Adrenal gland (tissue), 5 donors: ENCODE measurements at regions not wholly inside any gene's neighbourhood (a gene's known extent, or its start where the extent isn't known, plus 50 kb on each side); places are given as distances from the start of the nearest gene placed in this dataset.

Experiments
- CTCF ChIP-seq, 6 experiments: fragments of 450-650 bp in 4 of 6; fragments of 200-600 bp in 2 of 6; sonication (generic) in 1 of 6; IDR thresholded peaks; 1 replicate in 5 of 6; 2 replicates in 1 of 6; pipeline versions ENCODE4 v1.5.1 to v1.8.0; 2016 to 2021; ENCODE audit warnings: antibody characterized with exemption in 6 of 6, mild to moderate bottlenecking in 2 of 6, moderate library complexity in 1 of 6
- POLR2A ChIP-seq, 2 donors: fragments of 450-650 bp; IDR thresholded peaks; one replicate each; pipeline ENCODE4 v1.6.1; 2017; ENCODE audit warnings: antibody characterized with exemption in 2 of 2, mild to moderate bottlenecking in 2 of 2, moderate library complexity in 1 of 2
- donor health status: DM: no; HTN: no; CAD: no.

GRCh38 chr5:3980156-3980555 lies 384.5 kb downstream of the IRX1 start:
- no peak for TF ChIP-seq CTCF (IDR thresholded peaks at IDR 0.05)
- no peak for TF ChIP-seq POLR2A (IDR thresholded peaks at IDR 0.05)
